K562 (cell line): ENCODE measurements at regions not wholly inside any gene's neighbourhood (a gene's known extent, or its start where the extent isn't known, plus 50 kb on each side); places are given as distances from the start of the nearest gene placed in this dataset.

ENCODE experiments used
- E2F4 ChIP-seq: sonication (generic); formaldehyde crosslinking; IDR thresholded peaks from 2 replicates; pipeline ENCODE4 v1.8.0; 2022; ENCODE audit warnings: mild to moderate bottlenecking, low read depth, missing genetic modification reagents
- MTF1 ChIP-seq: fragments of 250-450 bp; sonication (Bioruptor Pico); IDR thresholded peaks from 2 replicates; pipeline ENCODE4 v1.9.0; 2021; ENCODE audit warnings: moderate library complexity, mild to moderate bottlenecking, inconsistent platforms, borderline replicate concordance
- PURB ChIP-seq: sonication (generic); formaldehyde crosslinking; IDR thresholded peaks from 2 replicates; pipeline ENCODE4 v1.9.0; 2021; ENCODE audit warnings: low read depth, mild to moderate bottlenecking, missing genetic modification reagents
- ZHX1 ChIP-seq: fragments of 150-350 bp; conservative IDR thresholded peaks from 2 replicates; pipeline ENCODE4 v1.6.1; 2014; ENCODE audit warnings: low read length
- ZNF165 ChIP-seq: fragments of 250-450 bp; sonication (Bioruptor Pico); IDR thresholded peaks from 2 replicates; pipeline ENCODE4 v1.4.0; 2020; ENCODE audit warnings: borderline replicate concordance

GRCh38 chr5:91867799-91868198 is 484.7 kb upstream of the ARRDC3 start:
- TF ChIP-seq MTF1: no peak
- no peak for TF ChIP-seq E2F4 (CRISPR knock-in tag)
- no peak for TF ChIP-seq PURB (CRISPR knock-in tag)
- no peak for TF ChIP-seq ZNF165
- no peak for TF ChIP-seq ZHX1
